Transverse colon (tissue), 4 donors: ENCODE measurements at regions not wholly inside any gene's neighbourhood (a gene's known extent, or its start where the extent isn't known, plus 50 kb on each side); places are given as distances from the start of the nearest gene placed in this dataset.

Experiments
- DNase-seq: peaks from one replicate; pipeline ENCODE4 v3.0.0-alpha.2; 2019
- H3K27ac ChIP-seq, 4 donors: fragments of 200-600 bp; sonication (generic); 2 replicates each; pipeline ENCODE4 v1.5.1; 2016 to 2018; ENCODE audit warnings: inconsistent platforms in 4 of 4
- H3K27me3 ChIP-seq: fragments of 200-600 bp; sonication (generic); 2 replicates; pipeline ENCODE4 v1.5.1; 2017; ENCODE audit warnings: inconsistent platforms
- H3K36me3 ChIP-seq, 4 donors: fragments of 200-600 bp; sonication (generic); 2 replicates each; pipeline ENCODE4 v1.5.1; 2017 to 2019; ENCODE audit warnings: inconsistent platforms in 4 of 4
- H3K4me1 ChIP-seq, 4 donors: fragments of 200-600 bp; sonication (generic); 2 replicates each; pipeline ENCODE4 v1.5.1; 2017 to 2020; ENCODE audit warnings: inconsistent platforms in 4 of 4
- H3K4me3 ChIP-seq, 4 donors: fragments of 200-600 bp; sonication (generic); 1 replicate in 1 of 4; 2 replicates in 3 of 4; pipeline versions ENCODE4 v1.5.1 to v1.6.1; 2017 to 2019; ENCODE audit warnings: inconsistent platforms in 4 of 4
- H3K9me3 ChIP-seq, 2 donors: fragments of 200-600 bp; sonication (generic); 2 replicates each; pipeline ENCODE4 v1.5.1; 2017 to 2019; ENCODE audit warnings: inconsistent platforms in 2 of 2
- EP300 ChIP-seq: sonication (generic); formaldehyde crosslinking; IDR thresholded peaks from one replicate; pipeline ENCODE4 v1.6.1; 2017; ENCODE audit warnings: antibody characterized with exemption, low read depth
- POLR2A ChIP-seq: fragments of 450-650 bp; IDR thresholded peaks from one replicate; pipeline ENCODE4 v1.6.1; 2016; ENCODE audit warnings: antibody characterized with exemption, mild to moderate bottlenecking, moderate library complexity
- POLR2AphosphoS5 ChIP-seq, 3 donors: sonication (generic); formaldehyde crosslinking; IDR thresholded peaks; one replicate each; pipeline ENCODE4 v1.6.1; 2016; ENCODE audit warnings: antibody characterized with exemption in 3 of 3
- WGBS, 2 donors: methylation state at CpG; one replicate each; pipeline ENCODE4 v1.1.5; 2018; ENCODE audit warnings: low coverage in 1 of 2; 5-methylcytosine and 5-hydroxymethylcytosine counted together
- in situ Hi-C, 4 donors: fragments of 200-750 bp; cut with MboI; loops; one replicate each; pipeline versions ENCODE4 v1.15.0 to v1.15.1; 2017; ENCODE audit warnings: low sequenced_read_pairs in 3 of 4, low pct_ligation_motif_present in 1 of 4, low pct_unique_long_range_greater_than_20kb in 1 of 4
- intact Hi-C: fragments of 100-400 bp; cut with DNase I; formaldehyde crosslinking; loops from one replicate; pipeline ENCODE4 v1.15.1; 2023; ENCODE audit warnings: low total_unique reads
- TF ChIP-seq, protein P1 (sequence below), 5 experiments: fragments of 200-600 bp in 3 of 5; fragments of 450-650 bp in 2 of 5; sonication (generic) in 3 of 5; IDR thresholded peaks; 1 replicate in 2 of 5; 2 replicates in 3 of 5; pipeline ENCODE4 v1.5.1; 2016 to 2017; ENCODE audit warnings: antibody characterized with exemption in 5 of 5, inconsistent platforms in 3 of 5, mild to moderate bottlenecking in 2 of 5, moderate library complexity in 1 of 5

DNA sequence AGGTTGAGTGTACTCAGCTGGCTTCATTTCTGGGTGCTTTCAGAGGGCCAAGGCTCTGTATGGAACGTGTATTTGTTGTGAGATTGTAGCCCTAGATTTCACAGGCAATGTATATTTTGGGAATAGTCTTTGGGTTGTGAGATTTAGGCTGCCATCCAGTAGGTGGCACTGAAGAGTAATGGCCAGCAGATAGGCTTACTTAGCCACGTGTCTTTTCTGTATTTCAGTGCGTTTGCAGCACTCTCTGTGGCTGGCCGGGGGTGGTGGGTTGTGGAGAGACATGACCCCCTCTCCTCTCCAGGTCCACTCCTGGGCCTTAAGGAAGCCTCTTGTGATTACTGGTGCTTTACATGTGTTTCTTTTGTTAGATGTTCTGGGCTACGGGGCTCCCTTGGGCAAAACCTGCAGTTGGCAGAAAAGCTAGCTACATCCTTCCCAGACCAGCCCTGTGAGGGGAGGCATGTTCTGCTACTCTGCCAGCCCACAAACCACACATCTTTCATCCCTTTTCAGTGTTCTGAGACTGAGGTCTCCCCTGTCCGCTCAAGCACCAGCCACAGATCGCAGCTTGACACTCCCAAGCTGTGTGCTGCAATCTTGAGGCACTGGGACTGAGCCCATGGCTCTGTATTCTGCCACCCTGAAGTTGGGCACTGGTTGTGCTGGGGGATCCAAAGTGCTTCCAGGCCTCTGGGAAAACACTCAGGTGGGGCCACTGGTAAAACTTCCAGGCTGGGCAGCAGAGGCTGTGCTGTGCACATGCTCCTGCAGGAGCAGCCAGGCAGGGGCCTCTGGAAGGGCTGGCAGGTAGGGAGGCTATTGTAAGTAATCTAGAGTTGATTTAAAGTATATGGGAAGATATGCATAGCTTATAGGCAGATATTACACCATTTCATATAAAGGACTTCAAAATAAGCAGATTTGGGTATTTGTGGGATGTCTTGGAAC lies 1096.8 kb upstream of the PCDH20 start:
- 37 to 40% methylated on average over 1 to 7 of the region's 7 CpGs for WGBS, 2 donors
- in situ Hi-C loops = no loop called here
- peak; percentile 9 for DNase-seq
- Histone ChIP-seq H3K27me3 (no peaks in the 10 kb centered on the region), H3K9me3 (no peaks in the 10 kb centered on the region), H3K4me3 (no peak overlapping the region), H3K27ac (no peak overlapping the region), H3K36me3 (no peaks in the 10 kb centered on the region), H3K4me1 (no peaks in the 10 kb centered on the region)
- TF ChIP-seq, protein P1, sequence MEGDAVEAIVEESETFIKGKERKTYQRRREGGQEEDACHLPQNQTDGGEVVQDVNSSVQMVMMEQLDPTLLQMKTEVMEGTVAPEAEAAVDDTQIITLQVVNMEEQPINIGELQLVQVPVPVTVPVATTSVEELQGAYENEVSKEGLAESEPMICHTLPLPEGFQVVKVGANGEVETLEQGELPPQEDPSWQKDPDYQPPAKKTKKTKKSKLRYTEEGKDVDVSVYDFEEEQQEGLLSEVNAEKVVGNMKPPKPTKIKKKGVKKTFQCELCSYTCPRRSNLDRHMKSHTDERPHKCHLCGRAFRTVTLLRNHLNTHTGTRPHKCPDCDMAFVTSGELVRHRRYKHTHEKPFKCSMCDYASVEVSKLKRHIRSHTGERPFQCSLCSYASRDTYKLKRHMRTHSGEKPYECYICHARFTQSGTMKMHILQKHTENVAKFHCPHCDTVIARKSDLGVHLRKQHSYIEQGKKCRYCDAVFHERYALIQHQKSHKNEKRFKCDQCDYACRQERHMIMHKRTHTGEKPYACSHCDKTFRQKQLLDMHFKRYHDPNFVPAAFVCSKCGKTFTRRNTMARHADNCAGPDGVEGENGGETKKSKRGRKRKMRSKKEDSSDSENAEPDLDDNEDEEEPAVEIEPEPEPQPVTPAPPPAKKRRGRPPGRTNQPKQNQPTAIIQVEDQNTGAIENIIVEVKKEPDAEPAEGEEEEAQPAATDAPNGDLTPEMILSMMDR (IDR thresholded peaks at IDR 0.05) = peak in 4 of 5 experiments; percentile 25 to 49 (median 38)
- TF ChIP-seq POLR2A = no peak
- intact Hi-C loops = no loop called here

DNA sequence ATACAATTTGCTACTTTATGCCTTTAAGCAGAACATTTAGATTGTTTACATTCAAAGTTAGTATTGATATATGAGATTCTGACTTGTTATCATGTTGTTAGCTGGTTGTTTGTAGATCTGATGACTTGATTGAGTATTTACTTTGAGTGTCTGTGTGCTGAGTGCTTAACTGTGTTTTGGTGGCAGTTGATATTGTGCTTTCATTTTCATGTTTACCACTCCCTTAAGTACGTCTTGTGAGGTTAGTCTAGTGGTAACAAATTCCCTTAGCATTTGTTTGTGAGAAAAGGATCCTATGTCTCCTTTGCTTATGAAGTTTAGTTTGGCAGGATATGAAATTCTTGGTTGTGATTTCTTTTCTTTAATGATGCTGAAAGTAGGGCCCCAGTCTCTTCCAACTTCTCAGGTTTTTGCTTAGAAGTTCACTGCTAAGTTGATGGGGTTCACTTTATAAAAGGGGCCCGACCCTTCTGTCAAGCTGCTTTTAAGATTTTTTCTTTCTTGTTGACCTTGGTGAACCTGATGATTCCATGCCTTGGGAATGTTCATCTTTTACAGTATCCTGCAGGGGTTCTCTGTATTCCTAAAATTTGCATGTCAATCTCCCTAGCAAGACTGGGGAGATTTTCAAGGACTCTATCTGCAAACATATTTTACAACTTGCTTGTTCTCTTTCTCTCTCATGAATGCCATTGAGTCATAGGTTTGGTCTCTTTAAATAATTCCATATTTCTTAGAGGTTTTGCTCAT lies 1095.4 kb upstream of the PCDH20 start:
- no peak overlapping the region for H3K27ac ChIP-seq
- no peaks in the 10 kb centered on the region for H3K4me1 ChIP-seq
- H3K36me3 ChIP-seq = no peaks in the 10 kb centered on the region
- intact Hi-C loops (no loop called here), in situ Hi-C loops (no loop called here)
- H3K9me3 ChIP-seq = no peaks in the 10 kb centered on the region
- H3K4me3 ChIP-seq = no peak overlapping the region
- 53 to 57% methylated on average over 1 to 2 of the region's 2 CpGs for WGBS, 2 donors
- no peaks in the 10 kb centered on the region for H3K27me3 ChIP-seq
- TF ChIP-seq EP300 (no peak), POLR2AphosphoS5 (IDR thresholded peaks at IDR 0.05) (no peak), POLR2A (no peak)
- TF ChIP-seq, protein P1 (IDR thresholded peaks at IDR 0.05) = no peak
- DNase-seq = no peak

DNA sequence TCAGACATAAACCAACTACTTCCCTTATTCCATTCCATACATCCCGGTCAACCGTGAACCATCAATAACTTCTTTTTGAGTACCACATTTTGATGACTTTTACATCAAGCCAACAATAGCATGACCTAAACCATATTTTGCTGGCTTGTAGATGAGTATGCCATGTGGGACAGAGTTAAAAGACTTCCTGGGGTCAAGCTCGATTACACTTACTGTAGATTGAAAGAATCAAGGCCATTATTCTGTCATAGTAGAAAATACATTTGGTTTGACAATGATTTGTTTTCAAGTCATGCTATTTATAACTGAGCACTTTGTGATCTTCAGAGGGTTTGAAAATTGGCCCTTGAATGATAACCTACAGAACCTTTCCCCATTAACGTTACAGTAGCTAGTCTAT lies 1086.9 kb upstream of the PCDH20 start:
- no peaks in the 10 kb centered on the region for H3K9me3 ChIP-seq
- H3K27me3 ChIP-seq = no peaks in the 10 kb centered on the region
- TF ChIP-seq POLR2A = no peak
- no peak for TF ChIP-seq EP300
- no peak for TF ChIP-seq POLR2AphosphoS5 (IDR thresholded peaks at IDR 0.05)
- TF ChIP-seq, protein P1 (IDR thresholded peaks at IDR 0.05) = no peak
- intact Hi-C loops = no loop called here
- in situ Hi-C loops = no loop called here
- WGBS, 2 donors = 78 to 81% methylated on average over 4 of the region's 4 CpGs
- no peak for DNase-seq
- no peaks in the 10 kb centered on the region for H3K36me3 ChIP-seq
- H3K4me3 ChIP-seq = no peak overlapping the region
- no peaks in the 10 kb centered on the region for H3K4me1 ChIP-seq
- H3K27ac ChIP-seq = no peak overlapping the region

DNA sequence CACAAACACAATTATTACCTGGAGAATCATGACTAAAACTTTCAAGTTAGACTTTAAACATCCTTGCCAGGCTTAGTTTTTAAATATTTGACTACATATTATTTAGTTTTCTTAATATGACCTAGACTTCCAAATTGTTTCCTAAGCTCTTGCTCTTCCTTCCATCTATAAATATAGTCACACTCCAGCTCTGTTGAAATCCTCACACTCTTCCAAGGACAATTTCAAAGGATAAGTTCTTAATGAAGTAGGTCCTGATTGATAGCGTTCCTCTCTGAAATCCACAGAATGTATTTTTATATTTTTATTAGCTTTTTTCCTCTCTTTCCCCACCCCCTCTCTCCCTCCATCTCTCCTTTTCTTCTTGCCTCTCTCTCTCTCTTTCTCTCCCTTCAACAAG lies 1074.1 kb upstream of the PCDH20 start:
- no peak overlapping the region for H3K4me3 ChIP-seq
- in situ Hi-C loops = no loop called here
- H3K36me3 ChIP-seq = no peaks in the 10 kb centered on the region
- H3K9me3 ChIP-seq = no peaks in the 10 kb centered on the region
- TF ChIP-seq, protein P1 (IDR thresholded peaks at IDR 0.05) = no peak
- TF ChIP-seq POLR2A (no peak), POLR2AphosphoS5 (IDR thresholded peaks at IDR 0.05) (no peak), EP300 (no peak)
- no peaks in the 10 kb centered on the region for H3K27me3 ChIP-seq
- no peak for DNase-seq
- intact Hi-C loops = no loop called here
- no peaks in the 10 kb centered on the region for H3K4me1 ChIP-seq
- 90 to 100% methylated on average over 1 of the region's 1 CpG for WGBS, 2 donors
- H3K27ac ChIP-seq = no peak overlapping the region
